ENCODE measurements at regions not wholly inside any gene's neighbourhood (a gene's known extent, or its start where the extent isn't known, plus 50 kb on each side); places are given as distances from the start of the nearest gene placed in this dataset.

- Mint-ChIP-seq H3K4me1 (peaks cover 18% of the 10 kb centered on the region), H3K4me3 (no peak overlapping the region), H3K27ac (no peak overlapping the region), H3K27me3 (ENCODE audit: insufficient read depth) (peaks cover 21% of the 10 kb centered on the region), H3K9me3 (no peaks in the 10 kb centered on the region), H3K36me3 (ENCODE audit: low read depth) (no peaks in the 10 kb centered on the region)
- Histone ChIP-seq H3K4me3 (ENCODE audit: low read length) (no peak overlapping the region), H3K4me1 (ENCODE audit: control insufficient read depth, insufficient read depth, low read length) (peaks cover 14% of the 10 kb centered on the region), H3K9ac (ENCODE audit: extremely low read depth, low read length, poor library complexity, severe bottlenecking) (no peak overlapping the region), H3K9me3 (ENCODE audit: control insufficient read depth, low read length) (no peaks in the 10 kb centered on the region), H3K27me3 (ENCODE audit: control insufficient read depth, insufficient read depth, low read length, poor library complexity, severe bottlenecking) (peaks cover 11% of the 10 kb centered on the region), H3K27ac (ENCODE audit: low read depth, low read length) (no peak overlapping the region), H3K36me3 (ENCODE audit: control insufficient read depth, insufficient read depth, low read length) (no peaks in the 10 kb centered on the region)
- DNase-seq = no peak
- TF ChIP-seq, protein P1, sequence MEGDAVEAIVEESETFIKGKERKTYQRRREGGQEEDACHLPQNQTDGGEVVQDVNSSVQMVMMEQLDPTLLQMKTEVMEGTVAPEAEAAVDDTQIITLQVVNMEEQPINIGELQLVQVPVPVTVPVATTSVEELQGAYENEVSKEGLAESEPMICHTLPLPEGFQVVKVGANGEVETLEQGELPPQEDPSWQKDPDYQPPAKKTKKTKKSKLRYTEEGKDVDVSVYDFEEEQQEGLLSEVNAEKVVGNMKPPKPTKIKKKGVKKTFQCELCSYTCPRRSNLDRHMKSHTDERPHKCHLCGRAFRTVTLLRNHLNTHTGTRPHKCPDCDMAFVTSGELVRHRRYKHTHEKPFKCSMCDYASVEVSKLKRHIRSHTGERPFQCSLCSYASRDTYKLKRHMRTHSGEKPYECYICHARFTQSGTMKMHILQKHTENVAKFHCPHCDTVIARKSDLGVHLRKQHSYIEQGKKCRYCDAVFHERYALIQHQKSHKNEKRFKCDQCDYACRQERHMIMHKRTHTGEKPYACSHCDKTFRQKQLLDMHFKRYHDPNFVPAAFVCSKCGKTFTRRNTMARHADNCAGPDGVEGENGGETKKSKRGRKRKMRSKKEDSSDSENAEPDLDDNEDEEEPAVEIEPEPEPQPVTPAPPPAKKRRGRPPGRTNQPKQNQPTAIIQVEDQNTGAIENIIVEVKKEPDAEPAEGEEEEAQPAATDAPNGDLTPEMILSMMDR (conservative IDR thresholded peaks at IDR 0.05) = no peak
Observed at GRCh38 chr4:77415689-77416088, 189.9 kb upstream of the CXCL13 start.

DNA sequence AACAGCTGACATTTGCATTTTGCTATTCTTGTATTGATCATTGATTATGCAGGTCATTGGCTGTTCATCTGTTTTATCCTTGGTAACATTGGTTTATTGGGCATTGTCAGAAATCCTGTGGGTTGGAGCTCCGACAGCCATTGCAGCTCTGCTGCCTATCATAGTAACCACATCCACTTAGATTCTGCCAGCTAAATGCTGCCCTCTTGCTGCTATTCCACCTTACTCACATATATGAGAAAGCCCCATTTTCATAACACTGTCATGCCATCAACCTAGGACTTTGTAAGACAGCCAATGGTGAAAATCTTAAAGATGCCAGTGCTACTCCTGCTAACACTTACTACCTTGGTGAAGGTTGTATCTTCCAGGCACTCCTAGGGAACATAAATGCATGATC lies 187.3 kb upstream of the CXCL13 start:
- 79 to 88% methylated on average over 1 of the region's 1 CpG for WGBS, 2 experiments (ENCODE audit: insufficient coverage in 1 of 2, insufficient read length in 1 of 2)

DNA sequence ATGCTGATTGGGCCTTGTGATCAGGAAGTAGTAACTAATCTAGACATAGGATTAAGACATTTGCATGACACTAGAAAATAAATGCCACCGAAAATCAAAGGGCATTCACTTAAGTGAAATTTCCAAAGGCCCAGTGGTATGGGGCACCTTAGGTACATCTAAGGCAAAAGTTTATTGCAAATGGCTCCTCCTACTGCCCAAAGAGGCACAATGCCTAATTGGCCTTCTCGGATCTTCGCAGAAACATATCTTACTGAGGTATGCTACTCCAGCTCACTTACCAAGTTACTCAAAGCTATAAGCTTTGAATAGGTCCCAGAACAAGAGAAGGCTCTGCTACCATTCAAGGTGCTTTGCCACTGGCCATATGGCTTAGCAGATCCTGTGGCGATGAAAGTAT lies 174.8 kb upstream of the CXCL13 start:
- no peaks in the 10 kb centered on the region for H3K9me3 Mint-ChIP-seq
- H3K27ac Mint-ChIP-seq = no peak overlapping the region
- H3K4me3 ChIP-seq (ENCODE audit: low read length) = no peak overlapping the region
- TF ChIP-seq, protein P1 (conservative IDR thresholded peaks at IDR 0.05) = peak; percentile 69
- DNase-seq = peak; percentile 57
- H3K4me1 Mint-ChIP-seq = peaks cover 2% of the 10 kb centered on the region
- no peaks in the 10 kb centered on the region for H3K9me3 ChIP-seq (ENCODE audit: control insufficient read depth, low read length)
- no peaks in the 10 kb centered on the region for H3K27me3 ChIP-seq (ENCODE audit: control insufficient read depth, insufficient read depth, low read length, poor library complexity, severe bottlenecking)
- H3K4me3 Mint-ChIP-seq = no peak overlapping the region
- peaks cover 13% of the 10 kb centered on the region for H3K27me3 Mint-ChIP-seq (ENCODE audit: insufficient read depth)
- H3K36me3 ChIP-seq (ENCODE audit: control insufficient read depth, insufficient read depth, low read length) = no peaks in the 10 kb centered on the region
- peaks cover 1% of the 10 kb centered on the region for H3K4me1 ChIP-seq (ENCODE audit: control insufficient read depth, insufficient read depth, low read length)
- H3K36me3 Mint-ChIP-seq (ENCODE audit: low read depth) = no peaks in the 10 kb centered on the region
- H3K9ac ChIP-seq (ENCODE audit: extremely low read depth, low read length, poor library complexity, severe bottlenecking) = no peak overlapping the region
- 88 to 100% methylated on average over 2 to 4 of the region's 4 CpGs for WGBS, 2 experiments (ENCODE audit: insufficient coverage in 1 of 2, insufficient read length in 1 of 2)
- no peak overlapping the region for H3K27ac ChIP-seq (ENCODE audit: low read depth, low read length)

More for the DNA sequence above, 187.3 kb upstream of the CXCL13 start:
- H3K4me1 ChIP-seq (ENCODE audit: control insufficient read depth, insufficient read depth, low read length) = no peaks in the 10 kb centered on the region
- Mint-ChIP-seq H3K27me3 (ENCODE audit: insufficient read depth) (peaks cover 18% of the 10 kb centered on the region), H3K4me3 (no peak overlapping the region), H3K9me3 (no peaks in the 10 kb centered on the region), H3K4me1 (peaks cover 4% of the 10 kb centered on the region), H3K36me3 (ENCODE audit: low read depth) (no peaks in the 10 kb centered on the region), H3K27ac (no peak overlapping the region)
- TF ChIP-seq, protein P1 (conservative IDR thresholded peaks at IDR 0.05) = peak; percentile 64
- H3K9ac ChIP-seq (ENCODE audit: extremely low read depth, low read length, poor library complexity, severe bottlenecking) = no peak overlapping the region
- H3K4me3 ChIP-seq (ENCODE audit: low read length) = no peak overlapping the region
- H3K27ac ChIP-seq (ENCODE audit: low read depth, low read length) = no peak overlapping the region
- H3K36me3 ChIP-seq (ENCODE audit: control insufficient read depth, insufficient read depth, low read length) = no peaks in the 10 kb centered on the region
- peak; percentile 50 for DNase-seq
- peaks cover 11% of the 10 kb centered on the region for H3K27me3 ChIP-seq (ENCODE audit: control insufficient read depth, insufficient read depth, low read length, poor library complexity, severe bottlenecking)
- no peaks in the 10 kb centered on the region for H3K9me3 ChIP-seq (ENCODE audit: control insufficient read depth, low read length)

All from endodermal cell (in vitro differentiated cells).